GM19468 (cell line): ENCODE measurements at regions not wholly inside any gene's neighbourhood (a gene's known extent, or its start where the extent isn't known, plus 50 kb on each side); places are given as distances from the start of the nearest gene placed in this dataset.
"Not testable (repeated sequence)": the region's sequence is repeated elsewhere in the genome, so short reads cannot be mapped to it uniquely, and the experiment has no call there.

Experiments used
- ATAC-seq: cut with Tn5 transposase; IDR thresholded peaks from one replicate; pipeline ENCODE4 v1.9.1; 2021; ENCODE audit warnings: mild to moderate bottlenecking, moderate library complexity, moderate number of reproducible peaks; ENCODE audit not compliant: unreplicated experiment; ENCODE audit errors: extremely low read depth

DNA sequence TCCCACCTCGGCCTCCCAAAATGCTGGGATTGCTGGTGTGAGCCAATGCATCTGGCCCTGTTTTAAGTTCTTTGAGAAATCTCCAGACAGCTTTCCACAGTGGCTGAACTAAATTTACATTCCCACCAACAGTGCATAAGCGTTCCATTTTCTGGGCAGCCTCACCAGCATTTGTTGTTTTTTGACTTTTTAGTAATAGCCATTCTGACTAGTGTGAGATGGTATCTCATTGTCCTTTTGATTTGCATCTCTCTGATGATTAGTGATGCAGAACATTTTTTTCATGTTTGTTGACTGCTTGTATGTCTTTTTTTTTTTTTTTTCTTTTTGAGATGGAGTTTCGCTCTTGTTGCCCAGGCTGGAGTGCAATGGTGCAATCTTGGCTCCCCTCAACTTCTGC lies 117.4 kb upstream of the TBX3 start:
- not testable (repeated sequence) for ATAC-seq

DNA sequence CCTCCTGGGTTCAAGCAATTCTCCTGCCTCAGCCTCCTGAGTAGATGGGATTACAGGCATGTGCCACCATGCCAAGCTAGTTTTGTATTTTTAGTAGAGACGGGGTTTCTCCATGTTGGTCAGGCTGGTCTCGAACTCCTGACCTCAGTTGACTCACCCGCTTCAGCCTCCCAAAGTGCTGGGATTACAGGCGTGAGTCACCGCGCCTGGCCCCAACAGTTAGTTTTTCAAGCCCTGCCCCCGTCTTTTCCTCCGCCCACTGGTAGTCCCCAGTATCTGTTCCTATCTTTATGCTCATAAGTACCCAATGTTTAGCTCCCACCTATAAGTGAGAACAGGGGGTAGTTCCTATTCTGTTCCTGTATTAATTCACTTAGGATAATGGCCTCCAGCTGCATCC lies 116.6 kb upstream of the TBX3 start:
- ATAC-seq = not testable (repeated sequence)

- no peak for ATAC-seq
Observed at GRCh38 chr12:114799574-114800487, 115.9 kb upstream of the TBX3 start.

GRCh38 chr12:114794049-114794558 lies 110.1 kb upstream of the TBX3 start:
- ATAC-seq = no peak

DNA sequence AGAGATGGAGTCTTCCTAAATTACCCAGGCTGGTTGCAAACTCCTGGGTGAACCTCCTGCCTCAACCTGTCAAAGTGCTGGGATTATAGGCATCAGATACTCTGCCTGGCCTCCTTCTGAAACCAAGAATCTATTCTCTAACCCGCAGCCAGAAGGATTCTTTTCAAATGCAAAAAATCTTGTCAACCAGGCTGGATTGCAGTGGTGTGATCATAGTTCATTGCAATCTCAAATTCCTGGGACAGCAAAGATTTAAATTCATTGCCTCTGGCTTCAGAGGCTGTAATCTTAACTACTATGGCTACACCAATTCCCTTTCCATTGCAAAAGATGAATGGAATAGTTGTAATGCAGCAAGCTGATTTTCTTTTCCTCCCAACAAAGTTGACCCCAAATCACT lies 106.3 kb upstream of the TBX3 start:
- ATAC-seq = no peak

GRCh38 chr12:114789821-114790220 lies 105.8 kb upstream of the TBX3 start:
- ATAC-seq = no peak

DNA sequence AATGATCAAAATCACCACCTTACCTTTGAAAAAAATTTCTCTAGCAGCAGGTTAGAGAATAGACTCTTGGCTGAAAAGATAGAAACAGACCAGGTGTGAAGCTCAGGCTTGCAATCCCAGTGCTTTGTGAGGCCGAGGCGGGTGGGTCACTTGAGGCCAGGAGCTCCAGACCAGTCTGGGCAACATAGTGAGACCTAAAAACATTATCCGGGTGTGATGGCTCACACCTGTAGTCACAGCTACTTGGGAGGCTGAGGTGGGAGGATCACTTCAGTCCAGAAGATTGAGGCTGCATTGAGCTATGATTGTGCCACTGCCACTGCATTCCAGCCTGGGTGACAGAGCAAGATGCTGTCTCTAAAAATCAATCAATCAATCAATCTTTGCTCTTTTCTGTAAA lies 105.3 kb upstream of the TBX3 start:
- ATAC-seq = no peak

- no peak for ATAC-seq
Observed at GRCh38 chr12:114784526-114784925, 100.6 kb upstream of the TBX3 start.

- no peak for ATAC-seq
Observed at GRCh38 chr12:114783089-114783618, 99.2 kb upstream of the TBX3 start.

DNA sequence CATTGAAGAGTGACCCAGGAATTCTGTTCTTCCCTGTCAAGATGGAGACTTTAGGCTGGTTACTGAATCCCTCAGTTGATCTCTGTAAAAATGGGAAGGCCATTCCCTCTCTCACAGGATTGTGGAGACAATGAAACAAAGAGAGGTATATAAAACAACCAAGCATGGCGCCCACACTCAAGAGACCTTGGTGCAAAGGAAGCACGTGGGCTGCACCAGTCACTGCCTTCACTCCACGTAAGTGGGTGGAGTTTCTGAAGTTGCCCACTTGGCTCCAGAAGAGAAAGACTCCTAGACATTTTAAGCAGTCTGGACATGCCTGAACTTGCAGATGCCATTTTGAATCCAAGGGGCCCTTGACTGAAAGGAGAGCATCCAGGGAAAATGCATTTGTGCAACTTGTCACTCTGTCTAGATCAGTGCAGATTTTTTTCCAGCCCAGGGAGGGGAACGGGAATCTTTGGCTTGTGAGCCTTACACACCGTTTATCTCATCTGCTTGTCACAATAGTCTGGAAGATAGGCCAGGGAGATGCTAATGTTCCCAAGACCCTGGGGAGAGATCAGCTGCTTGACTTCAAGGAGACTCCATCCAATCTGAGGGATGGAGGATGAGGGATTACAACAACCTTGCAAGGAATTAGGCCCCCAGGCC lies 96.9 kb upstream of the TBX3 start:
- no peak for ATAC-seq

DNA sequence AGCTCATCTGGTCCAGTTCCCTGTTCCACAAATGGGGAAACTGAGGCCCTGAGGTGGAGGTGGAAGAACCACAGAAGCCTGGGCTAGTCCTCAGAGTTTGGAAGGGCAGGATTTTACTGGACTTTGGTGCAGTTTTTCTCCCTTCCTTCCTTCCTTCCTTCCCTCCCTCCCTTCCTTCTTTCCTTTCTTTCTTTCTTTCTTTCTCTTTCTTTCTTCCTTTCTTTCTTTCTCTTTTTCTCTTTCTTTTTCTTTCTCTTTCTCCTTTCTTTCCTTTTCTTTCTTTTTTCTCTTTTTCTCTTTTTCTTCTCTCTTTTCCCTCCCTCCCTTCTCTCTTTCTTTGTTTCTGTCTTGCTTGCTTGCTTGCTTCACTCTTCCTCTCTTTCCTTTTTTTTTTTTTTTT lies 95.7 kb upstream of the TBX3 start:
- ATAC-seq = no peak

- ATAC-seq = no peak
Observed at GRCh38 chr12:114779186-114779585, 95.2 kb upstream of the TBX3 start.

GRCh38 chr12:114776731-114777442 lies 92.9 kb upstream of the TBX3 start:
- ATAC-seq = no peak

DNA sequence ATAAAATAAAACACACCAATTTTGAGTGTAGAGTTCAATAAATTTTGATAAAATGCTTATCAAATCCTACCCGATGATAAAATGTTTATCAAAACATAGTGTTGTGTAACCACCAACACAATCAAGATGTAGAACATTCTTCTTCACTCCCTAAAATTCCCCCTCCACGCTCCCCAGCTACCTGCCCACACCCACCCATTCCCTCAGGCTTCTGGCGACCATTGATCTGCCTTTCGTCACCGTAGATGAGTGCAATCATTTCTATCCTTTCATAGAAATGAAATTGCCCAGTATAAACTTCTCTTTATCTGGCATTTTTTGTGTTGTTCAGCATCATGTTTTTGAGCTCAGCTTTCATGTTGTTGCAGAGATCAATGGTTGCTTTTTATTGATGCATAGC lies 90.7 kb upstream of the TBX3 start:
- ATAC-seq = no peak

DNA sequence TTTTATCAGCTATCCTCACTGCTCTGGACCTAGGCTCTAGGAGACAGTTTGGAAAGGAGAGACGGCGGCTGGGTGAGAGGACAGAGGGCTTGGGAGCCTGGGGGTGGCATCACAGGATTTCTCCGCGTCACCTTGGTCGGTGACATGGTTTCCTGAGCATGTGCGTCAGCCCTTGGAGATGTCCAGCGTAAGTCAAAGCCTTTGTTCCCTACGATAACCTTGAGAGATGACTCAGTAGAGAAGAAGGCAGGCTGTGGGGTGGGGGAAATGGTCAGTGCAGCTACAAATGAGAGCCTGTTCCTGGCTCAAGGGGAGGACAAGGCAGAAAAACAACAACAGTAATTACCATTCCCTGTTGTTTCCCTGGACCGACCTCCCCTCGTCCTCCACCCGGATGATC lies 90.2 kb upstream of the TBX3 start:
- no peak for ATAC-seq

- ATAC-seq = no peak
Observed at GRCh38 chr12:114770323-114770722, 86.3 kb upstream of the TBX3 start.

- ATAC-seq = no peak
Observed at GRCh38 chr12:114769634-114770033, 85.7 kb upstream of the TBX3 start.

GRCh38 chr12:114767906-114768722 lies 84.1 kb upstream of the TBX3 start:
- ATAC-seq = no peak

- ATAC-seq = no peak
Observed at GRCh38 chr12:114767084-114767760, 83.2 kb upstream of the TBX3 start.
